Epidermal melanocyte (primary cell): ENCODE measurements at regions not wholly inside any gene's neighbourhood (a gene's known extent, or its start where the extent isn't known, plus 50 kb on each side); places are given as distances from the start of the nearest gene placed in this dataset.

Source experiments
- DNase-seq: peaks from one replicate; pipeline ENCODE4 v3.0.0; 2011; ENCODE audit warnings: low spot score; ENCODE audit not compliant: insufficient read length

GRCh38 chr5:159640921-159641320 is 275.4 kb upstream of the ADRA1B start:
- DNase-seq = no peak

GRCh38 chr5:159641371-159642039 is 274.8 kb upstream of the ADRA1B start:
- DNase-seq = no peak

- no peak for DNase-seq
These were observed 273.9 kb upstream of the ADRA1B start for GRCh38 chr5:159642379-159642778.

GRCh38 chr5:159644053-159644452 is 272.2 kb upstream of the ADRA1B start:
- no peak for DNase-seq

GRCh38 chr5:159645179-159645846 is 271.0 kb upstream of the ADRA1B start:
- no peak for DNase-seq

- no peak for DNase-seq
These were observed 265.5 kb upstream of the ADRA1B start for GRCh38 chr5:159650803-159651202.

GRCh38 chr5:159655757-159656409 is 260.4 kb upstream of the ADRA1B start:
- DNase-seq = no peak

- DNase-seq = no peak
These were observed 259.0 kb upstream of the ADRA1B start for GRCh38 chr5:159657298-159657697.

- no peak for DNase-seq
These were observed 258.5 kb upstream of the ADRA1B start for GRCh38 chr5:159657771-159658170.

- DNase-seq = no peak
These were observed 257.9 kb upstream of the ADRA1B start for GRCh38 chr5:159658266-159658925.

- no peak for DNase-seq
These were observed 255.9 kb upstream of the ADRA1B start for GRCh38 chr5:159660401-159660800.

- no peak for DNase-seq
These were observed 252.3 kb upstream of the ADRA1B start for GRCh38 chr5:159663986-159664385.

GRCh38 chr5:159667286-159667685 is 249.0 kb upstream of the ADRA1B start:
- DNase-seq = no peak

GRCh38 chr5:159668556-159668955 is 247.7 kb upstream of the ADRA1B start:
- no peak for DNase-seq

- no peak for DNase-seq
These were observed 246.7 kb upstream of the ADRA1B start for GRCh38 chr5:159669559-159669958.

GRCh38 chr5:159671886-159672285 is 244.4 kb upstream of the ADRA1B start:
- DNase-seq = no peak

- no peak for DNase-seq
These were observed 242.7 kb upstream of the ADRA1B start for GRCh38 chr5:159673538-159673937.

GRCh38 chr5:159678657-159679392 is 237.5 kb upstream of the ADRA1B start:
- DNase-seq = no peak

- no peak for DNase-seq
These were observed 236.2 kb upstream of the ADRA1B start for GRCh38 chr5:159680095-159680494.

GRCh38 chr5:159681661-159682060 is 234.6 kb upstream of the ADRA1B start:
- no peak for DNase-seq

- DNase-seq = no peak
These were observed 233.7 kb upstream of the ADRA1B start for GRCh38 chr5:159682623-159683022.
